HK-2 (cell line): ENCODE measurements at regions not wholly inside any gene's neighbourhood (a gene's known extent, or its start where the extent isn't known, plus 50 kb on each side); places are given as distances from the start of the nearest gene placed in this dataset.
A peak's percentile ranks its signal among the peaks of the same experiment; 100 is the strongest.
"Not testable (repeated sequence)": the region's sequence is repeated elsewhere in the genome, so short reads cannot be mapped to it uniquely, and the experiment has no call there.

Source experiments
- DNase-seq: peaks from one replicate; pipeline ENCODE4 v3.0.0-alpha.2; 2018; ENCODE audit not compliant: unreplicated experiment

DNA sequence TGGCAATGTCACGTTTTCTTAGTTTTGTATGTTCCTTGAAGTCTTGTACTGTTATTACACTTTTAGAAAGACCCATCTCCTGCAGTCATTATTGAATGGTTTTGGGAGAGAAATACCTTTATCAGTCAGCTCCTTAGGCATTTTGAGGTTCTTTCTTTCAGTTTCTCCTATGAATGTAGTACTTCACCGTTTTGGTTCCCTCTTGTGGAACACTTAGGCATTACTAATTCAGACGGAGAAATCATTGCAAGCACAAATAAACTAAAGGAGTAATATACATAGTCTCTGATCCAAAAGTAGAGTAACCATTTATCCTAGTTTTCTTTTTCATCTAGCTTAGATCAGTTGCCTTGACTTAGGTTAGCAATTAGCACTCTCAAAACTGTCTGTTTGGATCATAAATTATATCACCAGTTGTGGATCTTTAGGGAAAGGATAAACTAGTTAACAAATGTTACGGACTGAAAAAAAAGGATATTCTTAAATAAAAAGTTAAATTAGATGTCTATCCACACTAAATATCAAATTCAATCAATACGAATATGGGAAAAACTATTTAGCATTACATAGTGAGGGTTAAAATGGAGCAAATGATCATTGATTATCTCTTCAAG is 1538.3 kb upstream of the SEL1L start:
- DNase-seq, result no peak

DNA sequence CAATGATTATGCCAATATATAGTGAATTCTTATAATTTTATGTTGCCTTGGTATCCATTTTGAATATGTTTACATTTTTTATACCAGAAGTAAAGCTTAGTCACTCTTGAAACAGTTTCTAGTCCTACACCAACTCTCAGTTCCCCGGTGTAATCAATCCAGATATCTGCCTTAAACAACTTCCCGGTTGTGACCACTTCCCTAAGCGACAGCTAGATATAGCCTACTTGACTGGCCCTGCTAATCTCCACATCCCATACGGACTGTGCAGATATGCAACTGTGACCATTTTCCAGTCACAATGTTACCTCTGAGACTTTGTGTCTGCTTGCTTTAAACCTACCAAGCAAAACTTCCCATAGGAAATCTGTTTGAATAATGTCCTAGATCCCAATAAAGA is 1551.5 kb upstream of the SEL1L start:
- no peak for DNase-seq

DNA sequence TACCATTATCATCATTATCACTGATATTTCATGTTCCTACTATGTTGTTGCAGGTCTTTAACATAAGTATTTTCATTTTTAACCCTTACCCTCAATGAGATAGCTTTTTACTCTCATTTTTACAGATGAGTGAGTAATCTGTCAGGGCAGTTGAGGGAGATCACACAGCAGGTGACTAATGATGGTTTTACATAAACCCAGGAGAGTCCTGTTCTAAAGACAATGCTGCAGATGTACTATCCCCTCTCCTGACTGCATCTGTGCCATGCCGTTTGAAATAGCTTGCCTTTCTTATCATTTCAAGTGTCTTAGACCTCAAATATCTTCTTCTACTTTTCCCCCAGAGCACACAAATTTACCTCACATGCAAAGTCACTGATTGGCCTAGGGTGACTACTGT is 1552.1 kb upstream of the SEL1L start:
- DNase-seq, result no peak

DNA sequence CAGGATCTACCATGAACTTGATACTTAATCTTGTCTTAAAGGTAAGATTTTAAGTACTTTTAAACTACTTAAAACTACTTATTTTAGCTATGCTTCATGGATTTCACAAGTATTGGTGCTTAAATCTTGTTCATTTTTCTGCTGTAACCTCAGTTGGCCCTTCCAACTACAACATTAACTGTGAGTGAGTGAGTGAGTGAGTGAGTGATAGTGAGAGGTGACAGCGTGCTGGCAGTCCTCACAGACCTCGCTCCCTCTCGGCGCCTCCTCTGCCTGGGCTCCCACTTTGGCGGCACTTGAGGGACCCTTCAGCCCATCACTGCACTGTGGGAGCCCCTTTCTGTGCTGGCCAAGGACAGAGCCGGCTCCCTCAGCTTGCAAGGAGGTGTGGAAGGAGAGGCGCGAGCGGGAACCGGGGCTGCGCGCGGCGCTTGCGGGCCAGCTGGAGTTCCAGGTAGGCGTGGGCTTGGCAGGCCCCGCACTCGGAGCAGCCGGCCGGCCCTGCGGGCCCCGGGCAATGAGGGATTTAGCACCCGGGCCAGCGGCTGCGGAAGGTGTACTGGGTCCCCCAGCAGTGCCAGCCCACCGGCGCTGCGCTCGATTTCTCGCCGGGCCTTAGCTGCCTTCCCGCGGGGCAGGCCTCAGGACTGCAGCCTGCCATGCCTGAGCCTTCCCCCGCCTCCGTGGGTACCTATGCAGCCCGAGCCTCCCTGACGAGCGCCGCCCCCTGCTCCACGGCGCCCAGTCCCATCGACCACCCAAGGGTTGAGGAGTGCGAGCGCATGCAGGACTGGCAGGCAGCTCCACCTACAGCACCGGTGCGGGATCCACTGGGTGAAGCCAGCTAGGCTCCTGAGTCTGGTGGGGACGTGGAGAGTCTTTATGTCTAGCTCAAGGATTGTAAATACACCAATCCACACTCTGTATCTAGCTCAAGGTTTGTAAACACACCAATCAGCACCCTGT is 1558.6 kb upstream of the SEL1L start:
- not testable (repeated sequence) for DNase-seq

DNA sequence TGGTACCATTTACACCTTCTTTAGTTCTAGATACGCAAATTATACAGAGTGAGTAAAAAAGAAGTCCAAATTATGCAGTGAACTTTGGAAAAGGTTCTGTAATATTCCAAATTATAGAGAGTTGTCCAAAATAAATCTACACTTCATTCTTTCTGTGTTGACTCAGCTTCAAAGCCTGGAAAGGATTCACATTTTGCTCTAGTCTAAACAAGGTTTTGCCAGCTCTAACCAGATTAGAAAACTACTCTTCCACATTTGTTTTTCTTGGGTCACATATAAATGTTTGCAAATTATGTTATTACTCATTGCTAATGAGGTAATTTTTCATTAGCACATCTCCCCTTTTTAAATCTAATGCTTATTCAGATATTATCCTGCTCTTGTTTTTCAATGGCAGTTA is 1562.4 kb upstream of the SEL1L start:
- DNase-seq, result no peak

DNA sequence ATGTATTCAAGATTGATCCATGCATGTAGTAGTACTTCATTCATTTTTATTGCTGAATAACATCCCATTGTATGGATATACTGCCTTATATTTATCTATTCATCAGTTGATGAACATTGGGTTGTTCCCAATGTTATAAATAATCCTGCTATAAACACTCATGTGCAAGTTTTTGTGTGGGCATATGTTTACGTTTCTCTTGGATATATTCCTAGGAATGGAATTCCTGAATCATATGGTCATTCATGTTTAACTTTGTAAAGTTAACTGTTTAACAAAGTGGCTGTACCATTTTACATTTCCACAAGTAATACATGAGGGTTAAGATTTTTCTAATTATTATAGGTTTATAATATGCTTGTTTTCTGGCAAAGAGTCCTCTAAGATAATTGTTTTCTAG is 1568.2 kb upstream of the SEL1L start:
- DNase-seq, result no peak

DNA sequence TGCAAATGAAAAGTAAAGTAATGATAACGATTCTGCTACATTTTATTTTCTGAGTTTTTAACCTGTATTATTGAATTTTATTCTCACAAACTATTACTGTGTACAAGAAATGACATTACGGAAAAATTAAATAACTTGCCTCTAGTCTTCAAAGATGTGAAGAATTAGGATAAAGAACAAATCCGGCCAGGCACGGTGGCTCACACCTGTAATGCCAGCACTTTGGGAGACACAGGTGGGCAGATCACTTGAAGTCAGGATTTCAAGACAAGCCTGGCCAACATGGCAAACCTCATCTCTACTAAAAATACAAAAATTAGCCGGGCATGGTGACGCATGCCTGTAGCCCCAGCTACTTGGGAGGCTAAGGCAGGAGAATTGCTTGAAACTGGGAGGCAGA is 1584.4 kb upstream of the SEL1L start:
- DNase-seq, result no peak

DNA sequence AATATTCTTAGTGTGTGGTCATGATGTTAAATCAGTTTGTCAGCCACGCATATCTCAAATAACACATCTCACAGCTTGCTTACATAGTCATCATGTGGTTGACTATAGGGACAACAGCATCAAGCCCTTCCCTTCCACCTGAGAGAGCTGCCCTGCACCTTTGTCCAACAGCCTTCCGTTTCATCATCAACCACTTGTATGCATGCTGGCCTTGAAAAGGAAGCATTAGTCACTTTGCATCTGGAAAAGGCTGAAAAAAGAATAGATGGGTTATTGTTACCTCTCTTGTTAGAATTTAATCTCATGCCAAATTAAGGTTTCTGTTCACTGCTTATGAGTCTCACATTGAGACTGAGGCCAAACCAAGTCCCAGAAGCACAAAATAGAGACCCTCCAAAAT is 1586.5 kb upstream of the SEL1L start:
- no peak for DNase-seq

DNA sequence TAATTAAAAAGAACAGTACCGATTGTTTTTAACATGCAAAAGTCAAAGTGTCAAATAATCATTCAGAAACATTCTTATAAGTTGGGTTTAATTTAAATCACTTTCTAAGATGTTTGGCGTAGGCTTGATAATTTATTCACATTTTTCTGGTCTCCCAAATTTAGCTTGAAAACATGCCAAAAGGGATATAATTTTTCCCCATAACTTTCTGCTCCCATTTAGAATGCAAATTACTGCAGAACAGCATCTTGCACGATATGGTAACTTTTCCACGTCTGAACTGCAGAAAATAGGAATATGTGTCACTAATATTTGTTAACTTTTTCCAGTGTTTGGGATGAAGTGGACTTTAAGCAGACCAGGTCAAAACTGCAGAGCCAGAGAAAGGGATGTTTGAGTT is 1592.4 kb upstream of the SEL1L start:
- DNase-seq, result no peak

DNA sequence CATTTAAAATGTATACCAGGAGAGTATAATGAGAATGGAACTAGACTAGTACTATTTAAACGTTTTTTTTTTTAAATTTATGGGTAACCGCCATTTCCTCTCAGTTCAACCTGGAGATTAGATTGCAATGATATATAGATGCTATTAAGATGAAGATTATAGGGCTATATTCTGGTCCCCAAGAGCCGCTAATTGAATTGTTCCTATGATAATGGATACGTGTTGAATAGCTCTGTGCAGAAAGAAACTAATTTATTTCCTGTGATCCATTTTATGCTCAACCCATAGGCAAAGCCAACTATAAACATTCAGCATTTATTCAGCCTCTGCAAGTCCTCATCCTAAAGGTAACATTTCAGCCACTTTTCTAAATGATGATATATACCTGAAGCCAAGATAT is 1595.1 kb upstream of the SEL1L start:
- no peak for DNase-seq

DNA sequence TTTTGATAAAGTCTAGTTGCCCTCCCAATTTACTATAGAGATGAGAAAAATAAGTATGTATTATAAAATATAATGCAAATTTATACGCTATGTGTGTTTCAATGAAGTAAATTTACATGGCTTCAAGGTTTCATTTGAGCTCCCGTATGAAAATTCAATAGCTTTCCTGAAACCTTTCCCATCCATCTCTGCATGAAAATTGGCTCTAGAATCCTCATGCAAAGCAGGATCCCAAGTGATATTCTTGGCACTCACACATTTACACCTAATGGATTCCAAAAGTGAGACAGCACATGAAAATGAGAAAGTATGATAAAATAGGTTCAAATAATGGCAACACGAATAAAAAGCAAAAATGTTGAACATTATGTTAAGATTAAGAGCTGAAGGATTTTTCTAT is 1595.8 kb upstream of the SEL1L start:
- no peak for DNase-seq

DNA sequence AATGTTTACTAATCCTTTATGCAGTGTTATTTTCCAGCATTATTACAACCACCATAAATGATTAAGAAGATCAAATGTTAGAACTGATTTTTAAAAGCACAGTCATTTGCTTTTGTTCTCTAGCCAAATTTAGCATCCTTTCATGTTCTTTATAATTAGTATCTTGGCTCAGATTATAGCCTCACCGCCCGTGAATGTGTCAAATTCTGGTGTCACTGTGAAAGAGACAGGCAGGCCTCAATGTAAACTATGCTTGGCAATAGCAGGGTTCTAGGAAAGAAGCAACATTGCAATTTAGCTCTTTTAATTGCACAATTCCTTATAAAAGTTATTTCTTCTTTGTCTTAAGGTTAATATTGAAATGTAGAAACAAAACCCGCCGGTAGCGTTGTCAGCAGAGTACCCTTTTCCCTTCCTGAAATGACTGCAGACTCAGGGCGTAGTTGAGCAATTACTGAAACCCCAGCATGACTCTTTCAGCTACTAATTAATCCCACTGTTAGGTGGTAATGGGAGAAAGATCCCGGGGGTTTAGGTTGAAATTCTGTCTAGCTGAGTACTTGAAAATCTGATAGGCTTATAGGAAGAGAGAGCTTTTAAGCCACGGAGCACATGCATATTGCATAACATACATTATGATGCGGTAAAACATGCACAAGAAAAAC is 1600.5 kb upstream of the SEL1L start:
- DNase-seq, result no peak

DNA sequence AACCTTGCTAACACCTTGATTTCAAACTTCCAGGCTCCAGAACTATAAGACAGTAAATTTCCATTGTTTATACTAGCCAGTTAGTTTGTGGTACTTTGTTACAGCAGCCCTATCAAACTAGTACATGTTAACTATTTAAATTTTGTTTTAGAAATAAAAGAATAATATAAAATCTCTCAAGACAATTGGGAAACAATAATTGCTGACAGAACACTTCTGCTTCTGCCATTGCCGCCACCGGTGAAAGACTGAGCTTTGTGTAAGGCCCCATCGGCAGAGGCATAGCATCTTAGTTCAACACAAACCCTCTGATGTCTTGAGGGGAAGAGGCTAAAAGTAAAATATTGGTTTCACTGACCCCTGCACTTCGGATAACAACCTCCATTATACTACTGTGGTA is 1607.1 kb upstream of the SEL1L start:
- DNase-seq, result no peak

DNA sequence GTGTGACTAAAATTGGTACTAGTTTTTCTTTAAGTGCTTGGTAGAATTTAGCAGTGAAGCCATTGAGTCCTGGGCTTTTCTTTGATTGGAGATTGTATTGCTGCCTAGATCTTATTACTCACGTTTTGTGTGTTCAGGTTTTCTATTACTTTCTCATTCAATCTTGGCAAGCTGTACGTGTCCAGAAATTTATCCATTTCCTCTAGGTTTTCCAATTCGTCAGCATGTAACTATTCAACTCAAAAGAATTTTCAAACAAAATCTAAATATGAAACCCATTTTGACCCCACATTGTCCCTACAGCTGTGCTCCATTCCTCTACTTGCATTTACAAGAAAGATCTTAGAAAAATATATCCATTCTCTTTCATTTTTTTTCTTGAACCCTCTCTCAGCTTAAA is 1613.4 kb upstream of the SEL1L start:
- DNase-seq, result no peak

DNA sequence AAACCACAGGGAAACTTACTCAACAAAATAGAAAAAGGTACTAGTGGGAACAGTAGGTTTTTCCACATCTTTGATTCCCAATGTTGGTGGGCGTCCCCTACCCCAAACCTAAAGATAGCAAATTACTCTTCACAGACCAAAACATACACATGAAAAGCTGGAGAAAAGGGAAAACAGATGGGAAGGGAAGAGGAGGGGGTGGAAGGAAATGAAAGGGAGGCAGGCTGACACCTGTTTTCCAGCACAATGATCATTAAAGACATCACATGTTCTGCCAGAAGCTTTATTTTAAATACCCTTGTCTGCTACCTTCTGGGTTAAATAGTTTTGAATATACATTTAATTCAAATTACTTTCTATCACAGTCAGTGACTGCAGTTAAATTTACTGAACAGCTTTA is 1617.9 kb upstream of the SEL1L start:
- DNase-seq, result no peak

DNA sequence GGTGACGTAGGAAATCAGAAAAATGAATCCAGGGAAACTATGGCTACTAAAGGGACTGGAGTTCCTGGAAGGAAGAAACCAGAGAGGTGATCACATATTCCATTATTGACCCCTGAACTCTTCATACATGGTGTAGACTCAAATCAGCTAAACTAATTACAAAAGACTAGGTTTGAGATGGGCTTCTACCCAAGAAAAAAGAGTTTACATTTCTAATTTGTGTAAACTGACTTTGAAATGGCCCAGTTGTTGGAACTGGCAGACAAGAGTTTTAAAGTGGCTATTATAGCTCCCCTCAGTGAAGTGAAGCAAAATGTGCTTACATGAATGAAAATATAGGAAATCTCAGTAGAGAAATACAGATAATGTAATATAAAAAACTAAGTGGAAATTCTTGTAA is 1619.4 kb upstream of the SEL1L start:
- DNase-seq, result no peak

DNA sequence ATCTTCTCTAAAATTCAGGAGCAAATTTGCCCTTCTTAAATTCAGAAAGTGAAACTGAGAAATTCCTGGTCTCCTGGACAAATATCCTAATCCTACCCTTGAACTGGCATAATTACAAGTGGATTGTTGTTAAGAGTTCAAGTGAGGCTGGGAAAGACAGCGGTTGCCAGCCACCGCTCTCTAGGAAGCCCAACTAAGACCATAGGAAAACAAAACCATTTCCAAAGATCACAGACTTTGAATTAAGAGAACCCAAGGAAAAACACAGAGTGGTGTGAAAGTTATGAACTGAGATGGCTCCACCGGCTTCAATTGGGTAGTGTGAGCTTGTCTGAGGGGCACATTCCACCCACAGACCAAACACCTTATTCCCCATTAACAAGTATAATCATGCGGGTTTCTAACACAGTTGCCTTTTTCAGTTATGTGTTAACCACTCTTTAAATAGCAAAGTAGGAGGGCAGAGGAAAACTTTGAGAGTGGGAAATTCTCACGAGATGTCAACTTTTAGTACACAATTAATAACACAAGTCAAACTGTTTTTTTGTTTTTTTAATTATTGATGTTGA is 1628.8 kb upstream of the SEL1L start:
- DNase-seq, result no peak

DNA sequence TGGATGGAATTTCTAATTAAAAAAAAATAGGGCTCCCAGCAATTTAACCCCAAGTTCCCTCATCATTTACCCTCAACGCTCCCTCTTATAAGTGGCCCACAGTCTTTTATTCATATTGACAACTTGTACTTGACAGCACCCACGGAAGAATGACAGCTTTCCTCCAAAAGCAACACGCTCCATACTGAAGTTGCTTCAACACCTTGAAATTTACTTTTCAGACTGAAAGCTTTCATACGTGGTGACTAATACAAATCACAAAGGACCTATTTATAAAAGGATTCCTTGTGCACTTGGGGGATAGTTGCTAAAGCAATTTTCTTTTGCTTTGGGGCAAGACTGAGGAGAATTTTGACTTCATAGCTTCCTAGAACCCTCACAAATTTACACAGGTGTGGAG is 1629.4 kb upstream of the SEL1L start:
- DNase-seq, result no peak

DNA sequence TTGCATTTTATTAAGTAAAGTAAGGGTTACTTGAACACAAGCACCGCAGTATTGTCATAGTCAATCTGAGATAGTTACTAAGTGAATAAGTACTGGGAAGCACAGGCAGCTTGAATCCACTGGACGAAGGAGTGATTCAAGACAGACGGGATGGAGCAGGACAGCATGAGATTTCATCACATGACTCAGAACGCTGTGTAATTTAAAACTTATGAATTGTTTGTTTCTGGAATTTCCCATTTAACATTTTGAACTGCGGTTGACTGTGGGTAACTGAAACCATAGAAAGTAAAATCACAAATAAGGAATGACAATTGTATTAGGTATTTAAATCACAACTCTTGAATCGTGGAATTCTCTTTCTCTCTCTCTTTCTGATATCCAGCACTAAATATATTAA is 1630.4 kb upstream of the SEL1L start:
- DNase-seq, result peak; percentile 3

DNA sequence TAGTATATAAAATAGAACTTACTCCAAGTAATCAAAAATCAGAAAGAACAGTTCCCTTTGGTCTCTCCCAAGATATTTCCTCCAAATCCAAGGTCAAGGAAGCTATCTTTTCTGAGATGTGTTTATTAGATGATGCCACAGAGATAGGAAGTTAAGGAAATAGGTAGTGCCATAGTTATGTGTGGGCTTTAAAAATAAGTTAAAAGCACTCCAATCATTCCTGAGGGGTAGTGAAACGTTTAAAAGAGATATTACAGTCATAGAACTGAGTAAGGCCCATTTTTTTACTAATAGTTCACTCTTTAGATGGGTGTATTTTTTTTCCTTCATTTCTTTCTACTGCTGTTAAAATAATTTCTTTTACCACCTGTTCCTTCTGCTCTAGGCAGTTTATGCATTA is 1630.9 kb upstream of the SEL1L start:
- no peak for DNase-seq

DNA sequence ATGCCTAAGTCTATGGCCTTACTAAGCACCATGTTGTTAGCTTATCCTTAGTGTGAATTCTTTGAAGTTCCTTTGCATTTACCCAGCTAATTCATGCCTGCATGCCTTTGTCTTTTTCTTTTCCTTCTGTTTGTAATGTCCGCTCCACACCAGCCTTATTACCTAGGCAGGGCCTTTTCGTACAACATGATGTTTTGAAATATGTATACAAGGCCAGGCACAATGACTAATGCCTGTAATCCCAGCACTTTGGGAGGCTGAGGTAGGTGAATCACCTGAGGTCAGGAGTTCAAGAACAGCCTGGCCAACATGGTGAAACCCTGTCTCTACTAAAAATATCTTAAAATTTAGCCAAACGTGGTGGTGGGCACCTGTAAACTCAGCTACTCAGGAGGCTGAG is 1636.5 kb upstream of the SEL1L start:
- no peak for DNase-seq

DNA sequence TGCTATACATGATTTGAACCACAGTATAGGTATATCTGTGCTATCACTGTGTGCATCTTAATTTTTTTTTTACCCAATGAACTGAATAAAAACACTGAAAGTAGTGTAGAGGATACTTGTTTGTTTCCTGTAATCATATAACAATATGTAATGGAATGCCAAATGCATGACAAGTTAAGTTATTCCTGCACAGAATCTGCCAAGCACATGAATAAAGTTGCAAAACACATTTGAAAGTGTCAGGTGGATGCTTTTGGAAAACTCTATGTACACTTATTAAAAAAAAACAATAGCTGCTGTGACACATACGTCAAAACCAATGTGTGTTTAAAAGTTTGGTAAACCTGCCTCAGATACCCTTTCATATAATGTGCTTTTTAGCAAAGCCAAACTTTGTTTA is 1638.1 kb upstream of the SEL1L start:
- no peak for DNase-seq

DNA sequence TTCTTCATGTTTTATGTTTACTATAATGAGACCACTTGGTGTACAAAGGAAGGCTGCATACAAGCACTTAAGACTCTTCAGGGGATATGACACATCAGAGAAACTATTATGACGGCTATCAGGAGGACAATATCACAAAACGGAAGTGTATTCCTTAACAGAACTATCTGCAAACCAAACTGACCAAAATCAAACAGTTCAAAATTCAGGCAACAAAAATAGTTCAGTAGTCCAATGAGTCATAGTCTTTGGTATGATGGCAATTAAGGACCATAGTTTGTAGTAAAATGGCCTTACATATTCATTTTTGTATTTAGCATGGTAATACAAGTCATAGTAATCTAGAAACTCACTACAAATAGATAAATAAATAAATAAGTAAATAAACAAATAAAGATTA is 1638.7 kb upstream of the SEL1L start:
- no peak for DNase-seq
